CMK (cell line): ENCODE measurements at regions not wholly inside any gene's neighbourhood (a gene's known extent, or its start where the extent isn't known, plus 50 kb on each side); places are given as distances from the start of the nearest gene placed in this dataset.
"Not testable (repeated sequence)": the region's sequence is repeated elsewhere in the genome, so short reads cannot be mapped to it uniquely, and the experiment has no call there.

ENCODE experiments used
- DNase-seq: peaks from one replicate; pipeline ENCODE4 v3.0.0-alpha.2; 2010; ENCODE audit warnings: low read depth

GRCh38 chrX:46223499-46223898, 321.7 kb downstream of the ZNF674 start:
- DNase-seq, result not testable (repeated sequence)

- DNase-seq, result no peak
These were observed 324.4 kb downstream of the ZNF674 start for GRCh38 chrX:46220822-46221221.

DNA sequence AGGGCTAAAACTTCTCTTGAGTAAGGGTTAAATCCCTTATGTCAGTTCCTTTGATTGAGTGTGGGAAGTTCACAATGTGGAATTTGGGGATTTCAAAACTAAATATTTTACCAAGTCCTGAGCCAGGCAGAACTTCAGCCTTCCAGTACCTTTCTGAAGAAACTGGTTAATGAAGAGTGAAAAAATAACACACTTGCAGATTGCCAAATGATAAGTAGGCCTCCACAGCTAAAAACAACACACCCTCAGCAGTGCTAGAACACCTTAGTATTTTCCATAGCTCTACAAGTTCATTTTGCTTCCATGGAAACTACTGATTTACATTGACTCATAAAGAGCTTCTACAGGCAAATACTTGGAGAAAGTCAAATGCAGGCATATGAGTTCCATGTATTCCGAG, 326.8 kb downstream of the ZNF674 start:
- no peak for DNase-seq

DNA sequence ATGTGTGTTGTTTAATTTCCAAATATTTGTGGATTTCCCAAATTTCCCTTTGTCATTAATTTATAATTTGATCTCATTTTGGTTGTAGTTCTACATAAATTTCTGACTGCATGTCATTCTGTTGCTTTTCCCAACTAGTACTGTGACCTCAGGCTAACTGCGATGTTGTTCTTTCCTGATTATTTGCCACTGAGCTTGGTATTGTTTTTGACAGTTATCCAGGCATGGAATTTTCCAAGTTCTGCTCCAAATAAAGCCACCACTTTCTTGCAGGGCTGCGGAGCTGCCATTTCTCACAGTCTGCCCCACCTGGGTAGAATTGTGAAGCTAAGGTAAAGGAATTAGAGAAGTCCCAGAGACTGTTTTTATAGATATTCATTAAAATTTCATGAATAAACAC, 328.8 kb downstream of the ZNF674 start:
- no peak for DNase-seq

DNA sequence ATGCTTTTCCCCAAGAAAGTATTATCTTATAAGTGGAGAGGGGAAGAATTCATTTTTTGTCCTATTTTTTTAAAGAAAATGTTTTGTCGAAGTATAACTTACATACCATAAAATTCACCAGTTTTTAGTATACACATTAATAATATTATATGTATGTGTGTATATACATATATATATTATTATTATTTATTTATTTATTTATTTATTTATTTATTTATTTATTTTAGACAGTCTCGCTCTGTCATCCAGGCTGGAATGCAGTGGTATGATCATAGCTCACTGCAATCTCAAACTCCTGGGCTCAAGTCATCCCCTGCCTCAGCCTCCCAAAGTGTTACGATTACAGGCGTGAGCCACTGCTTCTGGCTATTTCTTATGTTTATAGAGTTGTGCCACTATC, 334.1 kb downstream of the ZNF674 start:
- DNase-seq, result no peak

DNA sequence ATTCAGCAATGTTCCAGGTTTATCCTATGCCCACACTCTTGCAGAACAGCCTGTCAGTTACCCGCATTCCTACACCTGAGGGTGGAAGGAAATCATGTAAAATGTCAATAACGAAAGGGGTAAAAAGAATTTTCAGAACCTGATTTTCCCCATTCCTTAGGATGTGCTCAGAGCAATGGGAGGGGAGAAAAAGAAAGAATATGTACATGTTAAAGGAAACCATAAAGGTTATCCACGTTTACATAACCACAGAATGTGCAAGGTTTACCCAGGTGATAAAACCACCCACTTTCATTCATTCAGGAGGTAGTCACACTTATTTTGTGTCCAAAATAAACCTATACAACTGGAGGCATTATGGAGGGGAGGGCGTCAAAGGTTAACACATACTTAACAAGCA, 335.5 kb downstream of the ZNF674 start:
- DNase-seq, result no peak

GRCh38 chrX:46209037-46209436, 336.2 kb downstream of the ZNF674 start:
- no peak for DNase-seq

DNA sequence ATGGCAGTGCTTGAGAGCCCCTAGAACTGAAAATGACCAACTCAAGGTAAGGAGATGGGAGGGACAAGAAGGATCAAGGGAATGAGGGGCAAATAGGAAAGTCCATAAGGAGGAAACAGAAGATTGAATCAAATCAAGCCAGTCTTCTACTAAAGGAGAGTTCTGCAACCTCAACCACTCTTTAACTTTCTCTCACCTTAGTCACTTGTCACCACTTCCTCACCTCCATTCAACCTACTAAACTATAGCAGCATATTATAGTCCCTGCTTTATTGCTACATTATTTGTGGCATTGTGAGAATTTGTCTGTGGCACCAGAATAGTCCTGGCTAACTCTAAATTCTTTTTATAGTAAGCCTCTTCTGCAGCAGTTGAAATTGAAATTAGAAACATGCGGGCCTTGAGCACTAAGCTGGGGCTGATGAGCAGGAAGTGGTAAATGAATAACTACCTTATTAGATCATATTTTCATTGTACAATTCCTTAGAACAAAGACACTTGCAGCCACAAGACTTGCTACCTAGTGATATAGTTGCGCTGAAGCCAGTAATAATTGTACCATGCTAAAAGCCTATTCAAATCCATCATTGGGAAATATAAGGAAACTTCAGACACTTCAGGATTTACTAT, 336.9 kb downstream of the ZNF674 start:
- no peak for DNase-seq

- DNase-seq, result no peak
These were observed 340.3 kb downstream of the ZNF674 start for GRCh38 chrX:46204721-46205422.

GRCh38 chrX:46202733-46203514, 342.3 kb downstream of the ZNF674 start:
- DNase-seq, result peak; percentile 45

DNA sequence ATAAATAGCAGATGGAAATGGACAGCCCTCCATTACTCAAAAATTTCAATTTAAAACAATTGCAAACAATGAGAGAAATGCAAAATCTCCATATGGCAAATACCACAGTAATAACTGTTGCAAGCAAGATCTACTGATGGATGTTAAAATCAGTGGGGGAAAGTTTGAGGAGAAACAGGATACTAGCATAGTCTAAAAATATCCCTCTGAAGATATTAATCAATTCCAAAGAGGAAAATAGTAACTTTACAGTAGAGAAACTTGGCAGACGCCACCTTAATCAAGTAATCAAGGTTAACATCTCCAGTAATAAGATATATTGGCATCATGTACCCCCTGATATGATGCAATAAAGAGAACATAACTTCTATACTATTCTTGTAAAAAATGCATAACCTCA, 344.8 kb downstream of the ZNF674 start:
- no peak for DNase-seq

DNA sequence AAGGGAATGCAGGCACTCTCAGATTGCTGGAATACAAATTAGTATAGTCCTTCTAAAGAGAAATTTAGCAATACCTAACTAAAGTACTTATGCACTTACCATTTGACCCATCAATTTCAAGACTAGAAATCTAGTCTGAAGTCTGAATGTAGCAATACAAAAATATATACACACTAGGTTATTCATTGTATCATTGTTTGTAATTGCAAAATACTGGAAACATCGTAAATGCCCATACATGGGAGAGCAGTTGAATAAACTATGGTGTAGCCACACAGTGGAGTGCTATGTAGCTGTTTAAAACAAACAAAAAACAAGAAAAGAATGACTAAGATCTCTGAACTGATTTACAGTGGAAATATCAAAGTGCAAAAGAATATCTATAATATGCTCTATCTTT, 346.4 kb downstream of the ZNF674 start:
- DNase-seq, result no peak

- not testable (repeated sequence) for DNase-seq
These were observed 358.5 kb downstream of the ZNF674 start for GRCh38 chrX:46186811-46187106.

- no peak for DNase-seq
These were observed 359.1 kb downstream of the ZNF674 start for GRCh38 chrX:46185923-46186810.

- no peak for DNase-seq
These were observed 360.5 kb downstream of the ZNF674 start for GRCh38 chrX:46184749-46185148.

DNA sequence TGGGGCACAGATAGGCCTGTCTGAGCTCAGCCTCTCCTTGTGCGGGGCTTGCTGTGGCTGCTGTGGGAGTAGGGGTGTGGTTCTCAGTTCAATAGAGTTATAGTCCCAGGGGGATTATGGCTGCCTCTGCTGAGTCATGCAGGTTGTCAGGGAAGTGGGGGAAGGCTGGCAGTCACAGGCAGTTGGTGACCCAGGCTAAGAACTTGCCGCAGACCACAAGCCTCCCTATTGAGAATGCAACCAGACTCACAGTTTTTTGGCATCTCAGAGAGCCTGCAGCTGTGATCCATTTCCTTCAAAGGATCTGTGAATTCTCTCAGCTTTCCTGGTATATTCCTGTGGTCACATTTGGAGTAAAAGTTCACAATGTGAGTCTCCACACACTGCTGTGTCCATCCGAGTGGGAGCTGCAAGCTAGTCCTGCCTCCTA, 364.9 kb downstream of the ZNF674 start:
- peak; percentile 85 for DNase-seq

DNA sequence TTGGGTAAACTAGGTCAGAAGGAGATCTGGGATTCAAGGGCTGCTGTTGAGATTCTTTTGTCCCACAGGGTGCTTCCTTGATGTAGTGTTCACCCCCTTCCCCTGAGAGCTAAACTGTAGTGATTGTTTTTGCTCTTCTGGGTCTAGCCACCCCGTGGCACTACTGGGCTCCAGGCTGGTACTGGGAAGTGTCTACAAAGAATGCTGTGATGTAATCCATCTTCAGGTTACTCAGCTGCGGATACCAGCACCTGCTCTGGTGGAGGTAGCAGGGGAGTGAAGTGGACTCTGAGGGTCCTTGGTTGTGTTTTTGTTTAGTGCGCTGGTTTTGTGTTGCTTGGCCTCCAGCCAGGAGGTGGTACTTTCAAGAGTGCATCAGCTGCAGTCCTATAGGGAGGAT, 365.5 kb downstream of the ZNF674 start:
- no peak for DNase-seq

- DNase-seq, result no peak
These were observed 366.5 kb downstream of the ZNF674 start for GRCh38 chrX:46178763-46179162.

DNA sequence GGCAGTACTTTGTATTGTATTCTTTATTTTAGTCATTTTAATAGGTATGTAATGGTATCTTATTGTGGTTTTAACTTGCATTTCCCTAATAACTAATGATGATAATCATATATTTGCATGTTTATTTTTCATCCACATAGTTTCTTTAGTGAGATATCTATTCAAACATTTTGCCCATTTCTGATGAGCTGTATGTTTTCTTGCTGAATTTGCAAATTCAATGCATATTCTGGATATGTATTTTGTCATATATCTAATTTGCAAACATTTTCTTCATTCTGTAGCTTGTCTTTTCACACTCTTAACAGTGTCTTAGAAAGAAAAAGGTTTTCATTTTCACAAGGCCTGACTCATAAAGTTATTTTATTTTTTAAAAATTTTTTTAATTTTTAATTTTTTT, 372.1 kb downstream of the ZNF674 start:
- no peak for DNase-seq

- DNase-seq, result not testable (repeated sequence)
These were observed 373.8 kb downstream of the ZNF674 start for GRCh38 chrX:46171457-46171856.

GRCh38 chrX:46169808-46170207, 375.4 kb downstream of the ZNF674 start:
- DNase-seq, result no peak

DNA sequence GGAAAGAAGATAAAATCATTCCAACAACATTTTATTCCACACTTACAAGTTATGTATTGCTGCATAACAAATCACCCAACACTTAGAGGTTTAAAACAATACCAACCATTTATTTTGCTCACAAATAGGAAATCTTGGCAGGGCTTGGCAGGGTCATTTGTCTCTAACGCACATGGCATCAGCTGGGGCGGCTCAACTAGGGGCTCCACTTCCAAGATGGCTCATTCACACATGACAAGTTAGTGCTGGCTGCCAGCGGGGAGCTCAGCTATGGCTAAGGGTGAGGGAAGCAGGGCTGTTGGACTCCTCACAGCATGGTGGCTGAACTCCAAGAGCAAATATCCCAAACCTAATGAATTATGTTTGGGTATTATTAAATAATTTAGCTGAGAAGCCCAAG, 377.0 kb downstream of the ZNF674 start:
- DNase-seq, result no peak
